ENCODE measurements at regions not wholly inside any gene's neighbourhood (a gene's known extent, or its start where the extent isn't known, plus 50 kb on each side); places are given as distances from the start of the nearest gene placed in this dataset.

DNA sequence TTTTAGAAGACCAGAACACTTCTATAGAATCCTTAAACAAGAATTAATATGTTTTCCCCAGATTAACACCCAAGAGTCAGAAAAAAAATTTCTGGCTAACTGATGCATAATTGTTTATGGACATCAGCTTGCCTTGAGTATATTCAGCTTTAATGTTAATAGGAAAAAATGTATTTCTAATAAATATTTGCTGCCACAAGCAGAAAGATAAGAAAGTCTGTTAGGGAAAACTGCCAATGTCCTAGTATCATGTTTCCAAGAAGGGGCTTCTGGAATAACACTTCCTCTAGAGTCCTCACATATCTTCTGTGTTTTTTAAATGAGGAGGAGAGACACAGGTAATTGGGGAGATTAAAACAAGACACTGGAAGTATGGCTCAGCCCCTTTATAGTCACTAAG, 202.1 kb upstream of the TET2 start:
- DNase-seq (ENCODE audit: low read depth, low spot score) = no peak
- no peak overlapping the region for H3K4me3 ChIP-seq (ENCODE audit: low read depth, low read length)
- ChIA-PET CTCF (no interaction called here), POLR2A (no interaction called here)
- TF ChIP-seq, protein P1, sequence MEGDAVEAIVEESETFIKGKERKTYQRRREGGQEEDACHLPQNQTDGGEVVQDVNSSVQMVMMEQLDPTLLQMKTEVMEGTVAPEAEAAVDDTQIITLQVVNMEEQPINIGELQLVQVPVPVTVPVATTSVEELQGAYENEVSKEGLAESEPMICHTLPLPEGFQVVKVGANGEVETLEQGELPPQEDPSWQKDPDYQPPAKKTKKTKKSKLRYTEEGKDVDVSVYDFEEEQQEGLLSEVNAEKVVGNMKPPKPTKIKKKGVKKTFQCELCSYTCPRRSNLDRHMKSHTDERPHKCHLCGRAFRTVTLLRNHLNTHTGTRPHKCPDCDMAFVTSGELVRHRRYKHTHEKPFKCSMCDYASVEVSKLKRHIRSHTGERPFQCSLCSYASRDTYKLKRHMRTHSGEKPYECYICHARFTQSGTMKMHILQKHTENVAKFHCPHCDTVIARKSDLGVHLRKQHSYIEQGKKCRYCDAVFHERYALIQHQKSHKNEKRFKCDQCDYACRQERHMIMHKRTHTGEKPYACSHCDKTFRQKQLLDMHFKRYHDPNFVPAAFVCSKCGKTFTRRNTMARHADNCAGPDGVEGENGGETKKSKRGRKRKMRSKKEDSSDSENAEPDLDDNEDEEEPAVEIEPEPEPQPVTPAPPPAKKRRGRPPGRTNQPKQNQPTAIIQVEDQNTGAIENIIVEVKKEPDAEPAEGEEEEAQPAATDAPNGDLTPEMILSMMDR (IDR thresholded peaks at IDR 0.05; ENCODE audit: insufficient read depth, low read length, missing control alignments) = no peak

- no peak overlapping the region for H3K4me3 ChIP-seq (ENCODE audit: low read depth, low read length)
- CTCF ChIA-PET = no interaction called here
Observed at GRCh38 chr4:104964410-104965175, 182.1 kb upstream of the TET2 start.

DNA sequence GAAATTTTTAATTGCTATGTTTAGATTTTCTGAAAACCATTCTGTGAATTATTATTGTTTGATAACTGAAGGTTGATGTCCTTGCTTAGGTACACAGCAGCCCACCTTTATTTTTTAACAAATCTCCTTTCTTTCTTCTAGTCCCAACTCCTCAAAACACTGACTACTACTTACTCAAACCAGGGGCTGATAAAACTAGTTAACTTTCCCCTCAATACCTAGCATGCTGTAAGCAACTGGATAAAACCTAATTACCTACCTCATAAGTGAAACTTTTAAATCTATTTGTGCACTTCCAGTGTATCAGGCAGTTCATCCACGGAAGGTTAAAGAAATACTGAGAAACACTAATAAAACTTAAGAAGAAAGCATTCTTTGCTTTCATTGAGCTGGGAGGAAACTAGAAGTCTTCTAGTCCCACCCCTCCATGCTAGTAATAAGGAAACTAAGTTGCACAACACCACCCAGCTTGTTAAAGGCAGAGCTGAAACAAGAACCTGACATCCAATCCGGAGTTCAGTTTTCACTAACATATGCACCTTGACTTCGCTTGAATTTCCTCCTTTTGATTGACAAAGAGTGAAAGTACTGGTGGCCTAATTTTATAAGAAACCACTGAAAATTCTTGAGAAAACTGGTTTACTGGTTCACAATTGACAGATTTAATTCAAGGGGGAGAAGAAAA, 180.2 kb upstream of the TET2 start:
- no peak overlapping the region for H3K4me3 ChIP-seq (ENCODE audit: low read depth, low read length)
- no peak for DNase-seq (ENCODE audit: low read depth, low spot score)
- ChIA-PET POLR2A (no interaction called here), CTCF (no interaction called here)
- TF ChIP-seq, protein P1 (IDR thresholded peaks at IDR 0.05; ENCODE audit: insufficient read depth, low read length, missing control alignments) = no peak

More at GRCh38 chr4:104964410-104965175, 182.1 kb upstream of the TET2 start:
- POLR2A ChIA-PET = no interaction called here
- TF ChIP-seq, protein P1 (IDR thresholded peaks at IDR 0.05; ENCODE audit: insufficient read depth, low read length, missing control alignments) = no peak
- DNase-seq (ENCODE audit: low read depth, low spot score) = no peak

GRCh38 chr4:104967034-104967401, 179.7 kb upstream of the TET2 start:
- no peak overlapping the region for H3K4me3 ChIP-seq (ENCODE audit: low read depth, low read length)
- CTCF ChIA-PET = no interaction called here
- POLR2A ChIA-PET = no interaction called here
- no peak for DNase-seq (ENCODE audit: low read depth, low spot score)
- TF ChIP-seq, protein P1 (IDR thresholded peaks at IDR 0.05; ENCODE audit: insufficient read depth, low read length, missing control alignments) = no peak

DNA sequence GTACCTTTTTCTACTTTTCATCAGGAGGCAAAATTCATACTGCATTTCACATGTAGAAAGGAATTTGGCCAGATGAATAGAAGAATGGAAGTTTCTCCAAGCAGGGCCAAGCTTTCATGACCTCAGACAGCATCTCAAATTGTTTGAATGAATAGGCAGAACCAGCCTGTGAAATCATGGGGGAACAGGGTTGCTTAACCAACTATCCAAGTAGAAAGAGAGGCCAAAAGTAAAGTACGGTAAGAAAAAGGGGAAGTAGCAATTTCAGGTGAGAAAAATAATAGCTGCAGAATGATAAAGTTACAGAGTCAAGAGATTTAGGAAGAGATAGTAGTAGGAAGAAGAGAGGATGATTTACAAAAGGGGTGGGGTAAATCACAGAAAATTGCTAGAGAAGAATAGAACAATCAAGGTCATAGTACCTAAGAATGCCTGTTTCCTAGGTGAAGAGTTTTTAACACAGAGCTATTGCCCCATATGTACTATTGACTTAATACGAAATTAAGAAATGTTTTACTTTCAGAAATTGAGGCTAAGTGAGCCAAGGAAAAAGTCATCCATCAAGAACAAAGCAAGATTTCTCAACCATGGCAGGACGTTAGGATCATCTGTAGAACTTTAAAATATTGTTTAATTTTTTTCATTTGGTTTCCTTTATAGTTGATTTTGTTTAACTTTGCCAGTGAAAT, 177.1 kb upstream of the TET2 start:
- TF ChIP-seq, protein P1 (IDR thresholded peaks at IDR 0.05; ENCODE audit: insufficient read depth, low read length, missing control alignments) = no peak
- DNase-seq (ENCODE audit: low read depth, low spot score) = no peak
- CTCF ChIA-PET = no interaction called here
- POLR2A ChIA-PET = no interaction called here
- H3K4me3 ChIP-seq (ENCODE audit: low read depth, low read length) = no peak overlapping the region

DNA sequence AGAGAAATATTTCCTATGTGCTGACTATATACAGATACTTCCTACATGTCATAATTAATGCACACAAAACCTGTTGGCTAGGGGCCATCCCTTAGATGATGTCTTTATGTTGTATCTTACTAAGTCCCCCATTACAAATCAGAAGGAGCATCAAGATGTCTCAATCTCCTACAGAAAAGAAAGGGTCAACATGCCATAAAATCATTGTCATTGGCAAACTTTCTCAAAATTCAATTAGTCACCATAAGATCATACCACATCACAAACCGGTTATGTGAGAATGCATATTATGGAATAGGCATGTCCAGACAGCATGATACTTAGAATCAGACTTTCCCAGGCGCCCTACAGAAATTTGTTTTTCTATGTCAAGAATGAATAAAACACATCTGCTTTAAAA, 175.2 kb upstream of the TET2 start:
- CTCF ChIA-PET = interaction anchor here (1.1 kb wide), 1 partner anchor 169 kb away, joined by 3 read pairs; no protein-coding TSS in a partner anchor
- TF ChIP-seq, protein P1 (IDR thresholded peaks at IDR 0.05; ENCODE audit: insufficient read depth, low read length, missing control alignments) = no peak

More for the DNA sequence above, 175.2 kb upstream of the TET2 start:
- no peak for DNase-seq (ENCODE audit: low read depth, low spot score)
- H3K4me3 ChIP-seq (ENCODE audit: low read depth, low read length) = no peak overlapping the region
- POLR2A ChIA-PET = no interaction called here
